Stimulated activated CD8-positive, alpha-beta memory T cell treated with anti-CD3 and anti-CD28 coated beads, Interleukin-15, amount 100 ng/mL, for 4 hours (primary cell): ENCODE measurements at regions not wholly inside any gene's neighbourhood (a gene's known extent, or its start where the extent isn't known, plus 50 kb on each side); places are given as distances from the start of the nearest gene placed in this dataset.
"Not testable (repeated sequence)": the region's sequence is repeated elsewhere in the genome, so short reads cannot be mapped to it uniquely, and the experiment has no call there.

Source experiments
- DNase-seq, 2 donors: peaks; one replicate each; pipeline ENCODE4 v3.0.0-alpha.2; 2020; ENCODE audit warnings: low read depth in 2 of 2

- DNase-seq = no peak
Measured at GRCh38 chr5:91315701-91316100, 67.4 kb downstream of the ARRDC3 start.

- peak; percentile 67 to 88 for DNase-seq
Measured at GRCh38 chr5:91313757-91314673, 69.1 kb downstream of the ARRDC3 start.

GRCh38 chr5:91312698-91313097 is 70.4 kb downstream of the ARRDC3 start:
- DNase-seq = no peak

GRCh38 chr5:91311697-91312501 is 71.2 kb downstream of the ARRDC3 start:
- DNase-seq = peak; percentile 49 to 56

DNA sequence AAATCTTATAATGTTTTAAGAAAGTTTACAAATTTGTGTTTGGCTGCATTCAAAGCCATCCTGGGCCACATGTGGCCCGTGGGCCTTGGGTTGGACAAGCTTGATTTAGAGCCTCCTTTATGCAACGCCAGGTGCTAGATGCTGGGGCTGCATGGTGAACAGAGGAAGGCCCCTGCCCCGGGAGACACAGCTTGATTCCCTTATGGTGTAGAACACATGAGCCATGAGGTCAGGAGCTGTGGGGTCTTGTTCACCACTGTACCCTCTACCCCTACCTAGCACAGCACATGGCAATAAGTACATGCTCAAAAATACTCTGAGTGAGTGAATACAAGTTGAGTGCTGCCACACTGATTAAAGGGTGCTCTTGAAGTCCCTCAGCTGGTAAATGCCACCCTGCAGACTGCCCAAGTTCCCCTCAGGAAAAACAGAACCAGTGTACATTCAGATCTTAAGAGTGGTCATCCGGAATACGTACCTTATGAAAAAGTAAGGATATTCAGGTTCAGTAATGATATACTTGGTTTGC is 71.9 kb downstream of the ARRDC3 start:
- DNase-seq = no peak

- not testable (repeated sequence) for DNase-seq
Measured at GRCh38 chr5:91308157-91308556, 75.0 kb downstream of the ARRDC3 start.

GRCh38 chr5:91307048-91307447 is 76.1 kb downstream of the ARRDC3 start:
- DNase-seq = no peak

GRCh38 chr5:91306497-91306896 is 76.6 kb downstream of the ARRDC3 start:
- no peak for DNase-seq

GRCh38 chr5:91305640-91306039 is 77.5 kb downstream of the ARRDC3 start:
- DNase-seq = no peak

DNA sequence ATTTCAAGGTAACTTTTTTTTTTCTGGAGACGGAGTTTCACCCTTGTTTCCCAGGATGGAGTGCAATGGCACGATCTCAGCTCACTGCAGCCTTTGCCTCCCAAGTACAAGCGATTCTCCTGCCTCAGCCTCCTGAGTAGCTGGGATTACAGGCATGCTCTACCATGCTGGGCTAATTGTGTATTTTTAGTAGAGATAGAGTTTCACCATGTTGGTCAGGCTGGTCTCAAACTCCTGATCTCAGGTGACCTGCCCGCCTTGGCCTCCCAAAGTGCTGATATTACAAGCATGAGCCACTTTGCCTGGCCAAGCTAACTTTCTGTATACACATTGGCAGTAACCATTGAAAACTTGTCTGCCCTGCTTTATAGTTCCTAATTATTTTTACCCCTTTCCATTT is 79.1 kb downstream of the ARRDC3 start:
- not testable (repeated sequence) for DNase-seq

GRCh38 chr5:91302958-91303357 is 80.2 kb downstream of the ARRDC3 start:
- no peak for DNase-seq

- DNase-seq = no peak
Measured at GRCh38 chr5:91302305-91302704, 80.8 kb downstream of the ARRDC3 start.

DNA sequence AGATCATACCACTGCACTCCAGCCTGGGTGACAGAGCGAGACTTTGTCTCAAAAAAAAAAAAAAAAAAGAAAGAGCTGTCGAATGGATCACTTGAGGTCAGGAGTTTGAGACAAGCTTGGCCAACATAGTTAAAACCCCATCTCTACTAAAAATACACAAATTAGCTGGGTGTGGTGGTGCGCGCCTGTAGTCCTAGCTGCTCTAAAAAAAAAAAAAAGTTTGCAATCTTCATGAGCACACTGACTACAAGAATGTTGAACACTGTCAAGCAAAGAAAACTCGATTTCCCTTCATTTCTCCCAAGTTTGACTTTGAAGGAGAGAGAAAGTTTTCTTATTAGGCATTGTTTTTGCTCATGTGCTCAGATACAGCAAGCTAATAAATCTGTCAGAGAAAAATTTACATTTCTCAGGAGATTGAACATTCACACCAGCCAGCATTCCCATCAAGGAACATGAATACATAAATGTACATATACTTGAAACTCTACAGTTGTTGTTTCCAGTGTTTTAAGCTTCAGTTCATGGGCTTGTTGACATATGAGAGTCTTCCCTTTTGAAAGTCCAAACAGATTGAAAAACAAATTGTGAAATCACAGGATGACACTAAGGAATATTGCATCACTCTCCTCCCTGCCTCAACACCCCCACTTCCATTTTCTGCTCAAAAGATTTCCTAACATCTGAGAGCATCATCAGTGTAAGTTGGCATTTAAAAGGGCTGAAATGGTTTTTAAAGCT is 81.8 kb downstream of the ARRDC3 start:
- DNase-seq = no peak

DNA sequence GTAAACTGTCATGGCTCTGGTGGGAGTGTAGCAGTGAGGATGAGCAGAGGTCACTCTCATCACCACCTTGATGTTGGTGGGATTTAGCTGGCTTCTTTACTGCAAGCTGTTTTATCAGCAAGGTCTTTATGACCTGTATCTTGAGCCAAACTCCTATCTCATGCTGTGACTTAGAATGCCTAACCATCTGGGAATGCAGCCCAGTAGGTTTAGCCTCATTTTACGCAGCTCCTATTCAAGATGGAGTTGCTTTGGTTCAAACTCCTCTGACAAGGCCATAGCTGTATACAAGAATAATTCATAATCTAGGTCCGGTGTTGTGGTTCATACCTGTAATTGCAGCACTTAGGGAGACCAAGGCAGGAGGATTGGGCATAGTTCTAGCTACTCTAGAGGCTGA is 85.1 kb downstream of the ARRDC3 start:
- DNase-seq = no peak

DNA sequence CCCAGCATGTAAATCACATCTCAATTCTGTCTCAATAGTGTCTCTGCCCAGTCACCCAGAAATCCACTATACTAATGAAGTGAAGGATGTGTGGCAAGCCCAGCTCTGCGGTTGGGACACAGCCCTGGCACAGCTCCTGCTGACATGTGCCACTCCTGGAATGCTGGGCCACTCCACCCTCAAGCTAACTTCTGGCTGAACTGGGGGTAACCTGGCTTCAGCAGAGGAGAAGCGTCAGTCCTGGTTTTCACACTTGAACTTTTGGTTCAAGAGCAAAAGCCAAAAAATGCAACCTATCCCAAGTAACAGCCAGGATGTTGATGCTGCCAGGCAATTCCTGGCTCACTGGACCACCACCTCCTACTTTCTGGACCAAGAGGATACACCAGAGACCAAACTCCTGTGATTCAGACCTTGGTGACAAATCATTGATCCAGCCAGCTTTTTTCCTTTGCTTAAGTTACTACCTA is 86.4 kb downstream of the ARRDC3 start:
- no peak for DNase-seq

GRCh38 chr5:91296102-91296501 is 87.0 kb downstream of the ARRDC3 start:
- DNase-seq = not testable (repeated sequence)

GRCh38 chr5:91293131-91293530 is 90.0 kb downstream of the ARRDC3 start:
- no peak for DNase-seq

GRCh38 chr5:91291628-91292569 is 91.2 kb downstream of the ARRDC3 start:
- no peak for DNase-seq

DNA sequence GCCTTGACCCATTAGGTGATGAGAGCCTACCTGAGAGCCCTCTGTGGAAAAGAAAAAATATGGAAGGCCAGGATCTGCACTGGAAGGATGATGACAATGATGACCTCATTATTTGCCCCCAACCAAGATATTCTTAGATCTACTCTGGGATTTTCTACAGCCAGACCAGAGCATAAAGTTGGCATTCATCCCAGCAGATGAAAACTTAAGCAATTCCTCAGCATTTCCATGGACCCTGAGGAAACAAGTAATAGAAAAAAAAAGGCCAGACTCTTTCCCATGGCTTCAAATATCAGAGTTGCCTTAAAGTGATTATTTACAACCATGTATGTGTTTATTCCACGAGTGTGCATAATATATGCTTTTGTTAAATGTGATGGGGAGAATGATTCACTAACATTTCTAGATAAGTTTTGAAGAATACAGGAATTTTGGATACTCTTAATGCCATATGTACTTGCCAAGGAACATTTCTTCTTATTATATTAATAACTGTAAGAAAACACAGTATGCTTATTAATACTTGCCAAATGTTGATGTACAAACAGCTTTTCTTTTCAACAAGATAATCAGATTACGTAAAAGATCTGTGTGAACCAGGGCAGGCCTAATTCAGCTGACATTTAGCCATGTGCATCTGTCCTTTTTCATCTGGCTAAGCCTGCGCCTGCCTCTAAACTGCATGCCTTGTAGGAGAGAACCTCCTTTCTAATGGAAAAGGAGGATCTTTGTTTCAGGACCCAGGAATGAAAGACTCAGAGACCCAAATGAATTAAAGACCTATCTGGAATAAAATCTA is 94.8 kb downstream of the ARRDC3 start:
- DNase-seq = no peak

DNA sequence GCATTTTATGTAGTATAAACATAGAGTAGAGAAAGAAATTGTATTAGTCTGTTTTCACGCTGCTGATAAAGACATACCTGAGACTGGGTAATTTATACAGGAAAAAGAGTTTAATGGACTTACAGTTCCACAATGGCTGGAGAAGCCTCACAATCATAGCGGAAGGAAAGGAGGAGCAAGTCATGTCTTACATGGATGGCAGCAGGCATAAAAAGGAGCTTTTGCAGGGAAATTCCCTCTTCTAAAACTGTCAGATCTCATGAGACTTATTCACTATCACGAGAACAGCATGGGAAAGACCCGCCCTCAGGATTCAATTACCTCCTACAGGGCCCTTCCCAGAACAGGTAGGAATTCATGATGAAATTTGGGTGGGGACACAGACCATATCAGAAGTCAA is 98.1 kb downstream of the ARRDC3 start:
- not testable (repeated sequence) for DNase-seq
